Kidney glomerular epithelial cell (primary cell): ENCODE measurements at regions not wholly inside any gene's neighbourhood (a gene's known extent, or its start where the extent isn't known, plus 50 kb on each side); places are given as distances from the start of the nearest gene placed in this dataset.

Experiments
- DNase-seq: peaks from one replicate; lab custom pipeline; 2025; lab: John Stamatoyannopoulos, UW

GRCh38 chr17:34420254-34420766, 57.3 kb upstream of the CCL1 start:
- DNase-seq = peak; percentile 31

- no peak for DNase-seq
Measured at GRCh38 chr17:34416116-34416515, 53.1 kb upstream of the CCL1 start.

- no peak for DNase-seq
Measured at GRCh38 chr17:34414339-34414738, 51.3 kb upstream of the CCL1 start.

GRCh38 chr17:34413443-34414119, 50.5 kb upstream of the CCL1 start:
- no peak for DNase-seq

GRCh38 chr17:34412965-34413441, 50.0 kb upstream of the CCL1 start:
- no peak for DNase-seq
